ENCODE measurements at regions not wholly inside any gene's neighbourhood (a gene's known extent, or its start where the extent isn't known, plus 50 kb on each side); places are given as distances from the start of the nearest gene placed in this dataset.

- TF ChIP-seq, protein P1, sequence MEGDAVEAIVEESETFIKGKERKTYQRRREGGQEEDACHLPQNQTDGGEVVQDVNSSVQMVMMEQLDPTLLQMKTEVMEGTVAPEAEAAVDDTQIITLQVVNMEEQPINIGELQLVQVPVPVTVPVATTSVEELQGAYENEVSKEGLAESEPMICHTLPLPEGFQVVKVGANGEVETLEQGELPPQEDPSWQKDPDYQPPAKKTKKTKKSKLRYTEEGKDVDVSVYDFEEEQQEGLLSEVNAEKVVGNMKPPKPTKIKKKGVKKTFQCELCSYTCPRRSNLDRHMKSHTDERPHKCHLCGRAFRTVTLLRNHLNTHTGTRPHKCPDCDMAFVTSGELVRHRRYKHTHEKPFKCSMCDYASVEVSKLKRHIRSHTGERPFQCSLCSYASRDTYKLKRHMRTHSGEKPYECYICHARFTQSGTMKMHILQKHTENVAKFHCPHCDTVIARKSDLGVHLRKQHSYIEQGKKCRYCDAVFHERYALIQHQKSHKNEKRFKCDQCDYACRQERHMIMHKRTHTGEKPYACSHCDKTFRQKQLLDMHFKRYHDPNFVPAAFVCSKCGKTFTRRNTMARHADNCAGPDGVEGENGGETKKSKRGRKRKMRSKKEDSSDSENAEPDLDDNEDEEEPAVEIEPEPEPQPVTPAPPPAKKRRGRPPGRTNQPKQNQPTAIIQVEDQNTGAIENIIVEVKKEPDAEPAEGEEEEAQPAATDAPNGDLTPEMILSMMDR (IDR thresholded peaks at IDR 0.05; ENCODE audit: poor library complexity, severe bottlenecking) = no peak
- DNase-seq (ENCODE audit: low spot score) (no peak), ATAC-seq (ENCODE audit: low read depth) (no peak)
- no peaks in the 10 kb centered on the region for H3K36me3 ChIP-seq (ENCODE audit: low read depth)
- H3K27ac ChIP-seq (ENCODE audit: poor library complexity, severe bottlenecking) = no peak overlapping the region
- H3K4me1 ChIP-seq (ENCODE audit: insufficient read depth, poor library complexity, severe bottlenecking) = no peaks in the 10 kb centered on the region
- no peak overlapping the region for H3K4me3 ChIP-seq (ENCODE audit: severe bottlenecking)
- H3K27me3 ChIP-seq (ENCODE audit: insufficient read depth, poor library complexity, severe bottlenecking) = peaks cover 12% of the 10 kb centered on the region
- H3K9me3 ChIP-seq (ENCODE audit: severe bottlenecking) = no peaks in the 10 kb centered on the region
Observed at GRCh38 chr10:2650328-2650727, 417.0 kb upstream of the PFKP start.

DNA sequence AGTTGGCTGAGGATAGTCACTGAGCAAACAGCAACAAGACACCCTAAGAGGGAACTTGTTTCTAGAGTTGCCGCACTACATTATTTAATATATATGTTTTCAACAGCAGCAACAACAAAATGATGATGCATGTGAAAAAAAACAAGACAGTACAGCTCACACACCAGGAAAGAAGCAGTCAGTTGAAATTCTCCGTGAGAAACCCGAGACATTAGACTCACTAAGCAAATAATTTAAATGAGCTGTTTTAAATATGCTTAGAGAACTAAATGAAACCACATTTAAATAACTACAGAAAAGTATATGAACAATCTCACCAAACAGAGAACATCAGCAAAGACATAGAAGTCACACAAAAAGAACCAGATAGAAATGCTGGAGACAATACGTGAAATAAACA lies 426.3 kb upstream of the PFKP start:
- H3K27me3 ChIP-seq (ENCODE audit: insufficient read depth, poor library complexity, severe bottlenecking) = peaks cover 17% of the 10 kb centered on the region
- no peak overlapping the region for H3K27ac ChIP-seq (ENCODE audit: poor library complexity, severe bottlenecking)
- DNase-seq (ENCODE audit: low spot score) (no peak), ATAC-seq (ENCODE audit: low read depth) (no peak)
- no peaks in the 10 kb centered on the region for H3K9me3 ChIP-seq (ENCODE audit: severe bottlenecking)
- H3K4me3 ChIP-seq (ENCODE audit: severe bottlenecking) = no peak overlapping the region
- TF ChIP-seq, protein P1 (IDR thresholded peaks at IDR 0.05; ENCODE audit: poor library complexity, severe bottlenecking) = no peak
- H3K36me3 ChIP-seq (ENCODE audit: low read depth) = no peaks in the 10 kb centered on the region
- no peaks in the 10 kb centered on the region for H3K4me1 ChIP-seq (ENCODE audit: insufficient read depth, poor library complexity, severe bottlenecking)

GRCh38 chr10:2633630-2634029 lies 433.7 kb upstream of the PFKP start:
- TF ChIP-seq, protein P1 (IDR thresholded peaks at IDR 0.05; ENCODE audit: poor library complexity, severe bottlenecking) = no peak

DNA sequence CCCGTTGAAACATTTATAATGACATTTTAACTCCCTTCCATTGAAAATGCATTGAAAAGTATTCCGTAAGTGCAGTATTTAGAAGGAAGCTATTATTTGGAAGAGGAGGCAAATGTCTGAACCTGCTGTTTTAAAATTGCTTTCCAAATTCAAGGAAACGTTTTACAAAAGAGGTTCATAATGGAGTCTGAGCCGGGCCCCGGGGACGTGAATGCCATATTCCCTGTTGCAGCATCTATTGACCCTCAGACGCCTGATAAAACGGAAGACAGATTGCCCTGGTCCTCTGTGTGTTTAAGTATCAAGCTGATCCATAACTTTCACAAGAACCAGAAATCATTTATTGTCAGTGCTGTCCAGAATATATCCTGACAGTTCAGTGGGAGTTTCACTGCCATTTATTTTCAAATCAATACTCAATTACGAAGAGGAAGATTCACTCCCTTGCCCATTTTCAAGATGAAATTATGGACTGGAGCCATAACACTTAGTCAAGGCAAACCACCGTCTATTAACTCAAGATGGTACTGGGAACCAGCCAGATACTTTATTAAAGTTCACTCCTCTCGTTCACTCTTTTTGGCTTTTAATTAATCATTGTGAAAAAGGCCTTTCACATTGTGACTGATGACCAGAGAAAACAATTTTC lies 435.7 kb upstream of the PFKP start:
- H3K27me3 ChIP-seq (ENCODE audit: insufficient read depth, poor library complexity, severe bottlenecking) = peaks cover 44% of the 10 kb centered on the region
- H3K36me3 ChIP-seq (ENCODE audit: low read depth) = no peaks in the 10 kb centered on the region
- H3K9me3 ChIP-seq (ENCODE audit: severe bottlenecking) = no peaks in the 10 kb centered on the region
- DNase-seq (ENCODE audit: low spot score) (no peak), ATAC-seq (ENCODE audit: low read depth) (no peak)
- H3K4me1 ChIP-seq (ENCODE audit: insufficient read depth, poor library complexity, severe bottlenecking) = no peaks in the 10 kb centered on the region
- no peak overlapping the region for H3K27ac ChIP-seq (ENCODE audit: poor library complexity, severe bottlenecking)
- no peak overlapping the region for H3K4me3 ChIP-seq (ENCODE audit: severe bottlenecking)
- TF ChIP-seq, protein P1 (IDR thresholded peaks at IDR 0.05; ENCODE audit: poor library complexity, severe bottlenecking) = no peak

More at GRCh38 chr10:2633630-2634029, 433.7 kb upstream of the PFKP start:
- Histone ChIP-seq H3K4me3 (ENCODE audit: severe bottlenecking) (no peak overlapping the region), H3K27ac (ENCODE audit: poor library complexity, severe bottlenecking) (no peak overlapping the region), H3K4me1 (ENCODE audit: insufficient read depth, poor library complexity, severe bottlenecking) (no peaks in the 10 kb centered on the region), H3K27me3 (ENCODE audit: insufficient read depth, poor library complexity, severe bottlenecking) (peaks cover 39% of the 10 kb centered on the region), H3K36me3 (ENCODE audit: low read depth) (no peaks in the 10 kb centered on the region), H3K9me3 (ENCODE audit: severe bottlenecking) (no peaks in the 10 kb centered on the region)
- DNase-seq (ENCODE audit: low spot score) (no peak), ATAC-seq (ENCODE audit: low read depth) (no peak)

DNA sequence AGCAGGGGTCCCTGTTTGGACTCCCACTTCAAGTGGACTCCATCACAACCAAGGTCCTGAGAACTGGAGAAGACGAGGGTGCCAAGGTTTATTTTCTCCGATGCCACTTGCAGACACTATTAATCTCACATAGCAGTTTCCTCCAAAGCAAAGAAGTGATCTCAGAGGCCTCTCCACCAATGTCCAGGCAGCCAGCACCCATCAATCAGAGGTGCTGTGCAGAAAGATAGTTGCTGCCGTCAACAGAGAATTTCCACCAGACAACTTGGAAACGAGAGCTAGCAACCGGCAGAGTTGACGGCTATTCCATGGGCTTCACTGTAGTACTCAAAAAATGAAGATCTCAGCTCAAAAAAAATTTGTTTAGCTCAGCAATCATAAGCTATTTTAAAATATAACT lies 438.6 kb upstream of the PFKP start:
- TF ChIP-seq, protein P1 (IDR thresholded peaks at IDR 0.05; ENCODE audit: poor library complexity, severe bottlenecking) = no peak
- no peak overlapping the region for H3K27ac ChIP-seq (ENCODE audit: poor library complexity, severe bottlenecking)
- no peaks in the 10 kb centered on the region for H3K4me1 ChIP-seq (ENCODE audit: insufficient read depth, poor library complexity, severe bottlenecking)
- H3K36me3 ChIP-seq (ENCODE audit: low read depth) = no peaks in the 10 kb centered on the region
- peaks cover 42% of the 10 kb centered on the region for H3K27me3 ChIP-seq (ENCODE audit: insufficient read depth, poor library complexity, severe bottlenecking)
- no peak overlapping the region for H3K4me3 ChIP-seq (ENCODE audit: severe bottlenecking)
- ATAC-seq (ENCODE audit: low read depth) = no peak
- no peaks in the 10 kb centered on the region for H3K9me3 ChIP-seq (ENCODE audit: severe bottlenecking)
- DNase-seq (ENCODE audit: low spot score) = no peak

Measured in RWPE2 (cell line).